Left ventricle myocardium inferior (tissue), 1 donor: ENCODE measurements at regions not wholly inside any gene's neighbourhood (a gene's known extent, or its start where the extent isn't known, plus 50 kb on each side); places are given as distances from the start of the nearest gene placed in this dataset.
"Not testable (repeated sequence)": the region's sequence is repeated elsewhere in the genome, so short reads cannot be mapped to it uniquely, and the experiment has no call there.

Experiments
- DNase-seq: peaks from one replicate; pipeline ENCODE4 v3.0.0-alpha.2; 2020
- H3K27ac ChIP-seq: fragments of 200-600 bp; replicated peaks from 2 replicates; pipeline ENCODE4 v1.8.0; 2021
- H3K27me3 ChIP-seq: fragments of 200-600 bp; 2 replicates; pipeline ENCODE4 v1.8.0; 2021; ENCODE audit warnings: low read depth
- H3K36me3 ChIP-seq: fragments of 200-600 bp; 2 replicates; pipeline ENCODE4 v1.8.0; 2021
- H3K4me1 ChIP-seq: fragments of 200-600 bp; 2 replicates; pipeline ENCODE4 v1.8.0; 2021
- H3K4me3 ChIP-seq: fragments of 200-600 bp; 2 replicates; pipeline ENCODE4 v1.8.0; 2021; ENCODE audit warnings: mild to moderate bottlenecking, moderate library complexity
- H3K9me3 ChIP-seq: fragments of 200-600 bp; replicated peaks from 2 replicates; pipeline ENCODE4 v1.8.0; 2021
- intact Hi-C: fragments of 100-400 bp; cut with micrococcal nuclease; formaldehyde crosslinking; loops from one replicate; pipeline ENCODE4 v1.11.0; 2022
- TF ChIP-seq, protein P1 (sequence below): fragments of 200-600 bp; IDR thresholded peaks from 2 replicates; pipeline ENCODE4 v1.8.0; 2021; ENCODE audit warnings: antibody characterized with exemption, mild to moderate bottlenecking, borderline replicate concordance
- donor health status: DM: no; HTN: yes; CAD: no; lungs with severe emphysema.

- no peaks in the 10 kb centered on the region for H3K9me3 ChIP-seq
- TF ChIP-seq, protein P1, sequence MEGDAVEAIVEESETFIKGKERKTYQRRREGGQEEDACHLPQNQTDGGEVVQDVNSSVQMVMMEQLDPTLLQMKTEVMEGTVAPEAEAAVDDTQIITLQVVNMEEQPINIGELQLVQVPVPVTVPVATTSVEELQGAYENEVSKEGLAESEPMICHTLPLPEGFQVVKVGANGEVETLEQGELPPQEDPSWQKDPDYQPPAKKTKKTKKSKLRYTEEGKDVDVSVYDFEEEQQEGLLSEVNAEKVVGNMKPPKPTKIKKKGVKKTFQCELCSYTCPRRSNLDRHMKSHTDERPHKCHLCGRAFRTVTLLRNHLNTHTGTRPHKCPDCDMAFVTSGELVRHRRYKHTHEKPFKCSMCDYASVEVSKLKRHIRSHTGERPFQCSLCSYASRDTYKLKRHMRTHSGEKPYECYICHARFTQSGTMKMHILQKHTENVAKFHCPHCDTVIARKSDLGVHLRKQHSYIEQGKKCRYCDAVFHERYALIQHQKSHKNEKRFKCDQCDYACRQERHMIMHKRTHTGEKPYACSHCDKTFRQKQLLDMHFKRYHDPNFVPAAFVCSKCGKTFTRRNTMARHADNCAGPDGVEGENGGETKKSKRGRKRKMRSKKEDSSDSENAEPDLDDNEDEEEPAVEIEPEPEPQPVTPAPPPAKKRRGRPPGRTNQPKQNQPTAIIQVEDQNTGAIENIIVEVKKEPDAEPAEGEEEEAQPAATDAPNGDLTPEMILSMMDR = no peak
- no peak for DNase-seq
- peaks cover 23% of the 10 kb centered on the region for H3K4me1 ChIP-seq
- peak overlapping the region; percentile 50 for H3K4me3 ChIP-seq
- peak overlapping the region; percentile 50 for H3K27ac ChIP-seq
- no peaks in the 10 kb centered on the region for H3K36me3 ChIP-seq
- intact Hi-C loops = no loop called here
- peaks cover 100% of the 10 kb centered on the region for H3K27me3 ChIP-seq
Measured at GRCh38 chr5:42943931-42944631, 96.0 kb downstream of the ANXA2R start.

DNA sequence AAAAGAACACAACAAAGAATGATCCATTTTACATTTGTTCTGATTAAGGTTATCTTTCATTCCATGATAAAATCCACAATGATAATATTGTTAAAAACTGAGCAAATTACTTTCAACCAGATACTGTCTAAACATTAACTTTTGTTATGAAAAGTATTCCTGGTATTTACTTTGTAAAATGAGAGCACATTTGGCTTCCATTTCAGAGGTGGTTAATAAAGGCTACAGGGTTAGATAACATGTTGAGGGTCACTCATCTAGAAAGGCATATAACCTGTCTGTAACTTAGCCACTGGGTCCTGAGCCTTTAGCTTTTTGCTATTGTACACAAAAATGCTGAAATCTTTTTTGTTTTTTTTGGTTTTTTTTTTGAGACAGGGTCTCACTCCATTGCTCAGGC, 99.3 kb downstream of the ANXA2R start:
- intact Hi-C loops = no loop called here

GRCh38 chr5:42932011-42932410, 108.1 kb downstream of the ANXA2R start:
- Histone ChIP-seq H3K27me3 (peaks cover 38% of the 10 kb centered on the region), H3K9me3 (peaks cover 12% of the 10 kb centered on the region)
- H3K27ac ChIP-seq, H3K4me3 ChIP-seq, intact Hi-C loops, H3K4me1 ChIP-seq, DNase-seq, H3K36me3 ChIP-seq: not testable (repeated sequence)

More for the DNA sequence above, 99.3 kb downstream of the ANXA2R start:
- TF ChIP-seq, protein P1 = no peak
- Histone ChIP-seq H3K4me3 (no peak overlapping the region), H3K27me3 (peaks cover 86% of the 10 kb centered on the region), H3K27ac (no peak overlapping the region), H3K9me3 (no peaks in the 10 kb centered on the region), H3K36me3 (no peaks in the 10 kb centered on the region), H3K4me1 (peaks cover 17% of the 10 kb centered on the region)
- no peak for DNase-seq

GRCh38 chr5:42931451-42931850, 108.7 kb downstream of the ANXA2R start:
- H3K27ac ChIP-seq, intact Hi-C loops: not testable (repeated sequence)

DNA sequence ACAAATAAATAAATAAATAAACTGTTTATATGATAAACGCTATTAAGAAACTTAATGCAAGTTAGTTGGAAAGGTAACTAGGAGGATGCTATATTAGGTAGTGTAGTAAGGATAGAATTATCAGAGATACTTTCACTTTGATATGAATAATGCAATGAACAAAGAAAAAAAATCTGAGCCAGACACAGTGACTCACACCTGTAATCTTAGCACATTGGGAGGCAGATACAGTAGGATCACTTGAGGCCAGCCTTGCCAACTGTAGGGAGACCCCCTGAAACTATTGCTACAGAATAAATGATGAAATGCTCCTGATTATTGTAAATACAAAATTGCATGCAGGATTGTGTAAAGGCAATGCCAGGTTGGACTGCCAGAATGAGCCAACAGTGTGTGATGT, 109.2 kb downstream of the ANXA2R start:
- H3K4me3 ChIP-seq = no peak overlapping the region

More at GRCh38 chr5:42931451-42931850, 108.7 kb downstream of the ANXA2R start:
- peaks cover 12% of the 10 kb centered on the region for H3K9me3 ChIP-seq
- H3K4me3 ChIP-seq, H3K4me1 ChIP-seq, H3K36me3 ChIP-seq, DNase-seq: not testable (repeated sequence)
- peaks cover 43% of the 10 kb centered on the region for H3K27me3 ChIP-seq

GRCh38 chr5:42929871-42930270, 110.2 kb downstream of the ANXA2R start:
- Histone ChIP-seq H3K27ac (no peak overlapping the region), H3K36me3 (no peaks in the 10 kb centered on the region), H3K27me3 (peaks cover 57% of the 10 kb centered on the region), H3K4me3 (no peak overlapping the region), H3K9me3 (peaks cover 12% of the 10 kb centered on the region), H3K4me1 (no peaks in the 10 kb centered on the region)
- TF ChIP-seq, protein P1 = no peak
- DNase-seq = no peak
- intact Hi-C loops = no loop called here

More for the DNA sequence above, 109.2 kb downstream of the ANXA2R start:
- DNase-seq = no peak
- Histone ChIP-seq H3K27ac (no peak overlapping the region), H3K4me1 (no peaks in the 10 kb centered on the region), H3K9me3 (peaks cover 12% of the 10 kb centered on the region), H3K27me3 (peaks cover 48% of the 10 kb centered on the region), H3K36me3 (no peaks in the 10 kb centered on the region)
- intact Hi-C loops = no loop called here
- TF ChIP-seq, protein P1 = no peak
